CD4-positive, alpha-beta T cell (primary cell): ENCODE measurements at regions not wholly inside any gene's neighbourhood (a gene's known extent, or its start where the extent isn't known, plus 50 kb on each side); places are given as distances from the start of the nearest gene placed in this dataset.

ENCODE experiments used
- ATAC-seq: fragments of 200-7000 bp; cut with Tn5 transposase; one replicate; pipeline ENCODE4 v1.10.0; 2022; ENCODE audit warnings: mild to moderate bottlenecking; ENCODE audit not compliant: poor library complexity
- CTCF ChIA-PET: fragments of 350-600 bp; sonication (Branson Sonifier 250); formaldehyde crosslinking; loops from one replicate; lab custom pipeline; 2021; ENCODE audit warnings: antibody characterized with exemption, inconsistent platforms; lab: Charles Lee
- POLR2A ChIA-PET: fragments of 350-600 bp; sonication (Branson Sonifier 250); formaldehyde crosslinking; loops from one replicate; lab custom pipeline; 2021; ENCODE audit warnings: antibody characterized with exemption, inconsistent platforms; lab: Charles Lee
- DNase-seq, 14 experiments: peaks; one replicate each; pipeline ENCODE4 v3.0.0-alpha.2; 2013 to 2020; ENCODE audit warnings: mixed read lengths in 2 of 14
- H3K27ac ChIP-seq, 2 donors: one replicate each; pipeline versions ENCODE4 v1.5.1 to v1.7.0; 2013; ENCODE audit warnings: low read length in 2 of 2, low read depth in 1 of 2, mild to moderate bottlenecking in 1 of 2
- H3K27me3 ChIP-seq, 2 experiments: 1 replicate in 1 of 2; 2 replicates in 1 of 2; pipeline versions ENCODE4 v1.6.1 to v1.7.0; 2013; ENCODE audit warnings: low read length in 2 of 2, control low read depth in 1 of 2, mild to moderate bottlenecking in 1 of 2, moderate library complexity in 1 of 2; ENCODE audit not compliant: insufficient read depth in 2 of 2, control insufficient read depth in 1 of 2
- H3K36me3 ChIP-seq: one replicate; pipeline ENCODE4 v1.6.1; 2013; ENCODE audit warnings: low read length, control low read depth; ENCODE audit not compliant: insufficient read depth
- H3K4me1 ChIP-seq: one replicate; pipeline ENCODE4 v1.6.1; 2013; ENCODE audit warnings: low read length, control low read depth; ENCODE audit not compliant: insufficient read depth
- H3K4me3 ChIP-seq: one replicate; pipeline ENCODE4 v1.5.1; 2013; ENCODE audit warnings: mild to moderate bottlenecking, low read length, moderate library complexity
- H3K9me3 ChIP-seq, 2 experiments: 1 replicate in 1 of 2; 2 replicates in 1 of 2; pipeline versions ENCODE4 v1.6.1 to v1.7.0; 2013; ENCODE audit warnings: low read length in 2 of 2, mild to moderate bottlenecking in 2 of 2, control low read depth in 1 of 2, moderate library complexity in 1 of 2; ENCODE audit not compliant: control insufficient read depth in 1 of 2, insufficient read depth in 1 of 2
- H3K27ac Mint-ChIP-seq: one replicate; pipeline ENCODE4 v1.8.0; 2020; ENCODE audit warnings: mixed read lengths
- H3K27me3 Mint-ChIP-seq: one replicate; pipeline ENCODE4 v1.8.0; 2021; ENCODE audit warnings: mixed read lengths
- H3K36me3 Mint-ChIP-seq: one replicate; pipeline ENCODE4 v1.8.0; 2021; ENCODE audit warnings: low read depth, mixed read lengths
- H3K4me1 Mint-ChIP-seq: one replicate; pipeline ENCODE4 v1.8.0; 2021; ENCODE audit warnings: low read depth, mixed read lengths
- H3K4me3 Mint-ChIP-seq: one replicate; pipeline ENCODE4 v1.8.0; 2020; ENCODE audit warnings: mild to moderate bottlenecking, mixed read lengths
- H3K9me3 Mint-ChIP-seq: one replicate; pipeline ENCODE4 v1.8.0; 2020; ENCODE audit warnings: mixed read lengths
- CTCF ChIP-seq: fragments of 200-600 bp; IDR thresholded peaks from one replicate; pipeline ENCODE4 v1.8.0; 2022; ENCODE audit warnings: antibody characterized with exemption, mild to moderate bottlenecking
- intact Hi-C, 2 experiments: fragments of 100-400 bp; cut with DNase I in 1 of 2; cut with micrococcal nuclease in 1 of 2; formaldehyde crosslinking; loops; one replicate each; pipeline versions ENCODE4 v1.15.1 to v1.9.0; 2023 to 2025; cut with DNase I, micrococcal nuclease

GRCh38 chr5:4019009-4019769, 423.6 kb downstream of the IRX1 start:
- Histone ChIP-seq H3K27me3 (no peaks in the 10 kb centered on the region), H3K9me3 (peaks cover 0 to 20% of the 10 kb centered on the region in 2 experiments), H3K4me1 (no peaks in the 10 kb centered on the region), H3K27ac (no peak overlapping the region), H3K36me3 (no peaks in the 10 kb centered on the region), H3K4me3 (no peak overlapping the region)
- no peak for TF ChIP-seq CTCF
- ChIA-PET POLR2A (no interaction called here), CTCF (no interaction called here)
- Mint-ChIP-seq H3K9me3 (no peaks in the 10 kb centered on the region), H3K4me1 (no peaks in the 10 kb centered on the region), H3K36me3 (no peaks in the 10 kb centered on the region), H3K4me3 (no peak overlapping the region), H3K27ac (no peak overlapping the region), H3K27me3 (no peaks in the 10 kb centered on the region)
- no peak for DNase-seq
- intact Hi-C loops = no loop called here
- no peak for ATAC-seq

GRCh38 chr5:4019841-4020240, 424.2 kb downstream of the IRX1 start:
- no peaks in the 10 kb centered on the region for H3K9me3 Mint-ChIP-seq
- DNase-seq = no peak
- no peaks in the 10 kb centered on the region for H3K36me3 ChIP-seq

GRCh38 chr5:4020400-4020799, 424.8 kb downstream of the IRX1 start:
- Histone ChIP-seq H3K9me3 (peaks cover 0 to 26% of the 10 kb centered on the region in 2 experiments), H3K36me3 (no peaks in the 10 kb centered on the region), H3K27ac (no peak overlapping the region), H3K4me1 (no peaks in the 10 kb centered on the region), H3K27me3 (no peaks in the 10 kb centered on the region), H3K4me3 (no peak overlapping the region)
- Mint-ChIP-seq H3K4me1 (no peaks in the 10 kb centered on the region), H3K36me3 (no peaks in the 10 kb centered on the region), H3K9me3 (no peaks in the 10 kb centered on the region), H3K27me3 (no peaks in the 10 kb centered on the region), H3K4me3 (no peak overlapping the region), H3K27ac (no peak overlapping the region)
- no peak for TF ChIP-seq CTCF
- ATAC-seq (no peak), DNase-seq (no peak)
- POLR2A ChIA-PET = no interaction called here
- CTCF ChIA-PET = no interaction called here
- intact Hi-C loops = no loop called here

More at GRCh38 chr5:4019841-4020240, 424.2 kb downstream of the IRX1 start:
- H3K4me1 ChIP-seq = no peaks in the 10 kb centered on the region
- H3K27ac ChIP-seq = no peak overlapping the region
- H3K4me3 ChIP-seq = no peak overlapping the region
- no peak for TF ChIP-seq CTCF
- H3K27me3 ChIP-seq = no peaks in the 10 kb centered on the region
- Mint-ChIP-seq H3K36me3 (no peaks in the 10 kb centered on the region), H3K4me1 (no peaks in the 10 kb centered on the region), H3K27me3 (no peaks in the 10 kb centered on the region), H3K4me3 (no peak overlapping the region), H3K27ac (no peak overlapping the region)
- ChIA-PET POLR2A (no interaction called here), CTCF (no interaction called here)
- ATAC-seq = no peak
- intact Hi-C loops = no loop called here
- H3K9me3 ChIP-seq = peaks cover 0 to 20% of the 10 kb centered on the region in 2 experiments
